CD4-positive, alpha-beta T cell (primary cell): ENCODE measurements at regions not wholly inside any gene's neighbourhood (a gene's known extent, or its start where the extent isn't known, plus 50 kb on each side); places are given as distances from the start of the nearest gene placed in this dataset.

ENCODE experiments used
- ATAC-seq: fragments of 200-7000 bp; cut with Tn5 transposase; one replicate; pipeline ENCODE4 v1.10.0; 2022; ENCODE audit warnings: mild to moderate bottlenecking; ENCODE audit not compliant: poor library complexity
- CTCF ChIA-PET: fragments of 350-600 bp; sonication (Branson Sonifier 250); formaldehyde crosslinking; loops from one replicate; lab custom pipeline; 2021; ENCODE audit warnings: antibody characterized with exemption, inconsistent platforms; lab: Charles Lee
- POLR2A ChIA-PET: fragments of 350-600 bp; sonication (Branson Sonifier 250); formaldehyde crosslinking; loops from one replicate; lab custom pipeline; 2021; ENCODE audit warnings: antibody characterized with exemption, inconsistent platforms; lab: Charles Lee
- DNase-seq, 14 experiments: peaks; one replicate each; pipeline ENCODE4 v3.0.0-alpha.2; 2013 to 2020; ENCODE audit warnings: mixed read lengths in 2 of 14
- H3K27ac ChIP-seq, 2 donors: one replicate each; pipeline versions ENCODE4 v1.5.1 to v1.7.0; 2013; ENCODE audit warnings: low read length in 2 of 2, low read depth in 1 of 2, mild to moderate bottlenecking in 1 of 2
- H3K27me3 ChIP-seq, 2 experiments: 1 replicate in 1 of 2; 2 replicates in 1 of 2; pipeline versions ENCODE4 v1.6.1 to v1.7.0; 2013; ENCODE audit warnings: low read length in 2 of 2, control low read depth in 1 of 2, mild to moderate bottlenecking in 1 of 2, moderate library complexity in 1 of 2; ENCODE audit not compliant: insufficient read depth in 2 of 2, control insufficient read depth in 1 of 2
- H3K36me3 ChIP-seq: one replicate; pipeline ENCODE4 v1.6.1; 2013; ENCODE audit warnings: low read length, control low read depth; ENCODE audit not compliant: insufficient read depth
- H3K4me1 ChIP-seq: one replicate; pipeline ENCODE4 v1.6.1; 2013; ENCODE audit warnings: low read length, control low read depth; ENCODE audit not compliant: insufficient read depth
- H3K4me3 ChIP-seq: one replicate; pipeline ENCODE4 v1.5.1; 2013; ENCODE audit warnings: mild to moderate bottlenecking, low read length, moderate library complexity
- H3K9me3 ChIP-seq, 2 experiments: 1 replicate in 1 of 2; 2 replicates in 1 of 2; pipeline versions ENCODE4 v1.6.1 to v1.7.0; 2013; ENCODE audit warnings: low read length in 2 of 2, mild to moderate bottlenecking in 2 of 2, control low read depth in 1 of 2, moderate library complexity in 1 of 2; ENCODE audit not compliant: control insufficient read depth in 1 of 2, insufficient read depth in 1 of 2
- H3K27ac Mint-ChIP-seq: one replicate; pipeline ENCODE4 v1.8.0; 2020; ENCODE audit warnings: mixed read lengths
- H3K27me3 Mint-ChIP-seq: one replicate; pipeline ENCODE4 v1.8.0; 2021; ENCODE audit warnings: mixed read lengths
- H3K36me3 Mint-ChIP-seq: one replicate; pipeline ENCODE4 v1.8.0; 2021; ENCODE audit warnings: low read depth, mixed read lengths
- H3K4me1 Mint-ChIP-seq: one replicate; pipeline ENCODE4 v1.8.0; 2021; ENCODE audit warnings: low read depth, mixed read lengths
- H3K4me3 Mint-ChIP-seq: one replicate; pipeline ENCODE4 v1.8.0; 2020; ENCODE audit warnings: mild to moderate bottlenecking, mixed read lengths
- H3K9me3 Mint-ChIP-seq: one replicate; pipeline ENCODE4 v1.8.0; 2020; ENCODE audit warnings: mixed read lengths
- CTCF ChIP-seq: fragments of 200-600 bp; IDR thresholded peaks from one replicate; pipeline ENCODE4 v1.8.0; 2022; ENCODE audit warnings: antibody characterized with exemption, mild to moderate bottlenecking
- intact Hi-C, 2 experiments: fragments of 100-400 bp; cut with DNase I in 1 of 2; cut with micrococcal nuclease in 1 of 2; formaldehyde crosslinking; loops; one replicate each; pipeline versions ENCODE4 v1.15.1 to v1.9.0; 2023 to 2025; cut with DNase I, micrococcal nuclease

GRCh38 chr13:80465321-80465720 lies 124.4 kb upstream of the SPRY2 start:
- TF ChIP-seq CTCF: no peak
- ATAC-seq: no peak
- CTCF ChIA-PET: no interaction called here
- peaks cover 0 to 3% of the 10 kb centered on the region in 2 experiments for H3K9me3 ChIP-seq
- POLR2A ChIA-PET: no interaction called here
- H3K4me3 Mint-ChIP-seq: no peak overlapping the region
- H3K4me1 Mint-ChIP-seq: no peaks in the 10 kb centered on the region
- no peak overlapping the region for H3K4me3 ChIP-seq
- no peak for DNase-seq
- H3K9me3 Mint-ChIP-seq: no peaks in the 10 kb centered on the region
- H3K4me1 ChIP-seq: no peaks in the 10 kb centered on the region
- H3K27me3 ChIP-seq: no peaks in the 10 kb centered on the region
- intact Hi-C loops: no loop called here
- H3K36me3 ChIP-seq: no peaks in the 10 kb centered on the region
- no peak overlapping the region for H3K27ac Mint-ChIP-seq
- H3K27me3 Mint-ChIP-seq: no peaks in the 10 kb centered on the region
- H3K27ac ChIP-seq: no peak overlapping the region
- no peaks in the 10 kb centered on the region for H3K36me3 Mint-ChIP-seq

DNA sequence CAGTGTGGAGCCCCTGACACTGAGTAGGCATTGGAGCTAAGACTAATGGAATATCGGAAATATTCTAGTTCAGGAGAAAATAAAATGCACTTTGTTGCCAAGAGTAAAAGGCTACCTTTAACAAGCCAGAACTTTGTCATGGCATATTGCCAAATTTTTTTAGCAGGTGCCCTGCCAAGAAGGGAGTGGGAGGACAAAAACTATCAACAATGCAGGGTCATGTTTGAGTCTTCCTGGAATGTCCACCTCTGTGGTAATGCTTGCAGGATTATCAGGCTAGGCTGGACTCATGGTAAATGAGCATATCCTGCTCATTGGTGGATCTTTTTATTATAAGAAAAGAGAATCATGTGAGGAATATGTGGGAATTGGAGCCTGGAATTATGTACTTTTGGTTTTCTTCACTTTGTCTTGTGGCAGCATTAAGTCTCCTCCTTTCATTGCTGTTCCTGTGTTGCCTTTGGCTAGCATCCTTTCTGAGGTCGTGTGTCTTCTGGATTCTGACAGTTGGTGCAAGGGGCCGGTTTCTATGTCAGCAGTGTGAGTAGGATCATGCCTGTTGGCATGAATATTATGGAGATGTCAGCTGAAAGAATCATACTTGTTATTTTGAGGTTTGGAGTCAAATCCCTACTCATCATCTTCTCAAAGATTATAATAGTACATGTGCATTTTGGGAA lies 122.9 kb upstream of the SPRY2 start:
- TF ChIP-seq CTCF: no peak

GRCh38 chr13:80462567-80462966 lies 121.6 kb upstream of the SPRY2 start:
- CTCF ChIA-PET: no interaction called here

More for the DNA sequence above, 122.9 kb upstream of the SPRY2 start:
- H3K4me1 Mint-ChIP-seq: no peaks in the 10 kb centered on the region
- intact Hi-C loops: no loop called here
- Histone ChIP-seq H3K9me3 (no peaks in the 10 kb centered on the region), H3K27ac (no peak overlapping the region), H3K27me3 (no peaks in the 10 kb centered on the region), H3K36me3 (no peaks in the 10 kb centered on the region), H3K4me1 (no peaks in the 10 kb centered on the region), H3K4me3 (no peak overlapping the region)
- POLR2A ChIA-PET: no interaction called here
- CTCF ChIA-PET: no interaction called here
- no peak for DNase-seq
- no peak overlapping the region for H3K27ac Mint-ChIP-seq
- ATAC-seq: no peak
- no peaks in the 10 kb centered on the region for H3K9me3 Mint-ChIP-seq
- no peaks in the 10 kb centered on the region for H3K27me3 Mint-ChIP-seq
- H3K4me3 Mint-ChIP-seq: no peak overlapping the region
- H3K36me3 Mint-ChIP-seq: no peaks in the 10 kb centered on the region

More at GRCh38 chr13:80462567-80462966, 121.6 kb upstream of the SPRY2 start:
- Histone ChIP-seq H3K9me3 (no peaks in the 10 kb centered on the region), H3K36me3 (no peaks in the 10 kb centered on the region), H3K4me3 (no peak overlapping the region), H3K27me3 (no peaks in the 10 kb centered on the region), H3K27ac (no peak overlapping the region), H3K4me1 (no peaks in the 10 kb centered on the region)
- Mint-ChIP-seq H3K9me3 (no peaks in the 10 kb centered on the region), H3K27me3 (no peaks in the 10 kb centered on the region), H3K4me1 (no peaks in the 10 kb centered on the region), H3K4me3 (no peak overlapping the region), H3K36me3 (no peaks in the 10 kb centered on the region), H3K27ac (no peak overlapping the region)
- intact Hi-C loops: no loop called here
- TF ChIP-seq CTCF: no peak
- POLR2A ChIA-PET: no interaction called here
- DNase-seq: no peak
- ATAC-seq: no peak
